Activated T-cell treated with anti-CD3 and anti-CD28 coated beads, Interleukin-2, amount 50 U/mL, for 48 hours (primary cell): ENCODE measurements at regions not wholly inside any gene's neighbourhood (a gene's known extent, or its start where the extent isn't known, plus 50 kb on each side); places are given as distances from the start of the nearest gene placed in this dataset.
A peak's percentile ranks its signal among the peaks of the same experiment; 100 is the strongest.

ENCODE experiments used
- DNase-seq, 2 experiments: peaks; one replicate each; pipeline ENCODE4 v3.0.0-alpha.2; 2020

DNA sequence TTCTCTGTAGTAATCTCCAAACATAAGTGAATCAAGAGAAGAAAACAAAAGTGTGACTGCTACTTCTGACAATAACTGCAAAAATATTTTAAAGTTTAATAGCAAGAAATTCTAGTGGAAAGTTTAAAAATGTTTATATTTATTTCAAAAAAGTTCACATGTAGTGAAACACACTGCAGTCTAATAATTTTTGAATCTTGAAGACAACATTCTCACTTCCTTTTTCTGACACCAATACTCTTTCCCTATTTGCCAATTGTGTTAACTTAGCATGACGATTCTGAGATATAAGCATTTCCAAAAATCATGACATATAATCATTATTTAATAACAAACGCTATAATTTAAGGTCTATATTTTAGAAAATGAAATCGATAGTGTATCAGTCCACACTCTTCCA lies 429.1 kb upstream of the PKDCC start:
- no peak for DNase-seq

DNA sequence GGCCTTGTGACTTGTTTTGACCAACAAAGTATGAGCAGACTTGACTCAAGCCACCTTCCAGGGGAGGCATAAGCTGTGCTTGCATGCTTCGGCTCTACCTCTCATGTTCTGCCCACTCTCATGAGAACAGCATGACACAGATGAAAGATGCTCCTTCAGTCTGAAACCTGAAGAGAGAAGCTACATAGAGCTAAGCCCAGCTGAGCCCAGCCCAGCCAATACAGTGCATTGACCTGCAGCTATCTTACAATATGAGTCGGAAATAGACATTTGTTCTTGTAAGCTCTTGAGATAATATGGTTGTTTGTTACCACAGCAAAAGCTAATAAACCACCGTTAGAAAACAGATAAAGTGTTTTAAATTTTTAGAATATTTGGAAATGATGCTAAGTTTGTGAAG lies 426.7 kb upstream of the PKDCC start:
- no peak for DNase-seq

DNA sequence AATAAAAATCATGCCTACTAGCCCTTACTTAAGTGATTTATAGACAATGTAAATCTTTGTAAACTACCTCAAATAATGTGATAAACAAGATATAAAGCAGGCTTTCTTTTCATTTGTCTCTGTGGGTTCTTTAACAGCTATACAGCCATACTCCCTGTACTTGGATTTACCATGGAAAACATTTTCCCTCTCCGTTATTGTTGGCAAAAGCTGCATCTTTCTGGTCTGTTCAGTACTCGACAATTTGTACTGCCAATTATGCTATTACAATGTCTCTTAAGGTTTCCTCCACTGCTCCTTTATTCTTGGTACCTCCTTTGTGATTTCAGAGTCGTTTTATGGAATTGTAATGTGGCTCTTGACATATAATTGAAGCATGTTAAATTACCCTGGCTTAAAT lies 426.3 kb upstream of the PKDCC start:
- no peak for DNase-seq

DNA sequence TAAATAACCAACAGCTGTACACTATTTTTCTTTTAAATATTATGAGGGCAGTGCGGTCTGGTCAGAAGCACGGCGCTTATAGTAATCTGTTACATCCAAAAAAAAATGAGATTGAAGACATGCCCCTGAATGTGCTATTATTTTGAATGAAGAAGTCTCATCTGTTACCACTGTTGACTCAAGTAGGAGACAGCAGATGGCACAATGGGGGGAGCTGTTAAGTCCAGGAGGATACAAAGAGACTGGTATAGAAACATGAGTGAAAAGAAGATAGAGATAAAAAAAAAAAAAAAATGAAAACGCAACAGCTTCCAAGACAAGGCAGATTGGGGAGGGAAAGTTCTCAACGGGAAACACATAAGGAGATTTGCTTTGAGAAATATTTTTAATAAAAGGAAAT lies 425.5 kb upstream of the PKDCC start:
- DNase-seq: no peak

DNA sequence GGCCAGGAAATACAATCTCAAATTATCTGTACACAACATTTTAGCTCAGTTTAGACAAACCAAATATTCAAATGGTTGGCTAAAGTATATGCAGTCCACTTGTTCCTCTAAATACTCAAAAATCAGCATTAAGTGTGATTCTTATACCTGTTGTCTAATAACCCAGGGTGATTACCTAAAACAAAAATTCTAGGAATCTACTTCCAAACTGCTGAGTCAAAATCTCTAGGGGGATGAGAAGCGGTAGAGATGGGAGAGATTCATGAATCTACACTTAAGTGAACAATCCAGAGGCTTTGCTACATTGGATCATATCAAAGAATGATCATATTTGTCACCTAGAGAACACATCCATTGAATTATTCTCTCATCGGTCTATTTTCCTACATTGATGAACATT lies 420.9 kb upstream of the PKDCC start:
- no peak for DNase-seq

DNA sequence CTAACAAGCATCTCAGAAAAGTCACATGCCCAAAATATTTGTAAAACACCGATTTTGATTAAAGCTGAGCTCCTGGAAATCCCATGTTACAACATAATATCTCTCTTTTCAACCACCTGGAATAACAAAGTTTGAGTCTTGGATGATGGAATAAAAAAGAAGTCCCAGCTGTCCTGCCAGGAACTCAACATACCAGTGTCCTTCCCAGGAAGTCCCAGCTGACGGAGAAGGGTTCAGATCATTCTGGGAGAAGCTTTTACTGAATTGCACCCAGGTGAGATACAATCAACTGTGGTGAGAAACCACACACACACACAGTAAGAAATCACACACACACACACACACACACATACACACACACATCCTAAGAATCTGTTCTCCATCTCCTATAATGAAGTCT lies 413.1 kb upstream of the PKDCC start:
- no peak for DNase-seq

DNA sequence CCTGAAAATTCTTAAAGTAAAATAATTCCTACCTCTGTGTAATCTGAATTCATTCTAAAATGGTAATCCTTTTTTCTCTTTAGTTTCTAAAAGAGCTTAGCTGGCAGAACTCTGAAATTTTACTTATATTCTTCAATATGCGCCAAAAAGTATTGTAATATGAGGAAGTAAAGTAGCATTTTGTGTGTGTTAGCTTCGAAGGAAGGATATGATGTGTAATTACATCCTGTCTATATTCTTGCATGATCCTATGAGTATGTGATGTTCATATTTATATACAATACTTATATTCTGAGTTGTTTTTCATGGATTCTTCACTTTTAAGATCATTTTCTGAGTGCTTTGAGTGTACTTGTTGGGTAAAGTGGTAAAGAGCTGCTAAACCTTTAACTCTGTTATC lies 402.9 kb upstream of the PKDCC start:
- no peak for DNase-seq

DNA sequence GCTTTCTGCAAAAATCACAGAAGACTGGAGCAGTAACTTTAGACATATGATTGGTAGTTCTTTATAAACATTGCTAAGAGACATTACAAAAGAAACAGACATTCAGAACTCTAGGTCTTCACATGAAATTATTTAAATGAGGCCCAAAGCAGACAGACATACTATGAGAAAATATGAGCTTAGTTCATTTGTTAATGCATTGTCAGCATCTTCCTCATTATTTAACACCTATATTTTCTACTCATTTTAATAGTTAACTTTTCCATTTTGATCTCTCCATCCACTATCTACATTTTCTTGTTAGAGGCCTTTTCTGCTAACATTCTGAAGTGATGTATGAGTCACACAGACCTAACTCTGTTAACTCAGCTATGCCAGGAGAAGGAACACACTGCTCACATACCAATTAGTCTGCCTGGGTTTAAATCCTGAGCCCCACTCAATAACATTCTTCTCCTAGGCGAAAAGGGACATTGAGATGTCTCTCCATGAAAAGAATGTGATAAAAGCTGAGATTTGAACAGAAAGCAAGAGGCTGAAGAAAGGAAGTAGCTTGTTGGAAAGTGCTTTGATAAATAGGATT lies 400.3 kb upstream of the PKDCC start:
- no peak for DNase-seq

DNA sequence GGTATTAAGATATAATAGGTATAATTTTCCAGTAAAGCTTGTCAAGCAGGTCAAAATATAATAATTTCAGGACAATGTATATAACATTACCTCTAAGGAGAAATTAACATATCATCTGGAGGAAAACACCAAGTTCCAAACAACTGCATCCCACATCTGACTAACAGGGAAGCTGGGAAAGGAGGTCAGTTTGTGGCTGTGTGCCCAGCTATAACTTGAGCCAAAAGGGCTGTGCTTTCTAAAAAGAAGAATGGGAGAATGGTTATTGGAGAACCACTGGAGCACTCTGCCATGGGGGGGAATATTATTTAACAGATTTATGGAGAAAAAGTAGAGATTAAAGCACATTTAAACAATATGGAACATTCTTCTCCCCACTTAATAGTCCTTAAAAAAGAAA lies 390.6 kb upstream of the PKDCC start:
- no peak for DNase-seq

DNA sequence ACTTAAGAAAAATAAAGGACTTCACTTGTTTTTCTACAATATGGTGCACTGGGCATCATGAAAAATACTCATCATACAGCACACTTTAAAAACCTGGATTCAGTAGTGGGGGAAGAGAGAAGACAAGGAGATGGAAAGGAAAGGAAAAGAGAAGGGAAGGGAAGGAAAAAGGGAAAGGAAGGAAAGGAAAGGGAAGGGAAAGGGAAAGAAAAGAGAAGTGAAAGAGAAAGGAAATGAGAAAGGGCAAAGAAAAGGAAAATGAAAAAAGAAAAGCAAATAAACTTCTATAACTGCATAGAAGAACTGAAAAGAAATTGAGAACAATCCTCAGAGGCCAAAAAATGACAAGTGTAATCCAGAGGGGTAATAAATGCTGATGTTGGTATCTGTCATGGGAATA lies 388.1 kb upstream of the PKDCC start:
- no peak for DNase-seq

DNA sequence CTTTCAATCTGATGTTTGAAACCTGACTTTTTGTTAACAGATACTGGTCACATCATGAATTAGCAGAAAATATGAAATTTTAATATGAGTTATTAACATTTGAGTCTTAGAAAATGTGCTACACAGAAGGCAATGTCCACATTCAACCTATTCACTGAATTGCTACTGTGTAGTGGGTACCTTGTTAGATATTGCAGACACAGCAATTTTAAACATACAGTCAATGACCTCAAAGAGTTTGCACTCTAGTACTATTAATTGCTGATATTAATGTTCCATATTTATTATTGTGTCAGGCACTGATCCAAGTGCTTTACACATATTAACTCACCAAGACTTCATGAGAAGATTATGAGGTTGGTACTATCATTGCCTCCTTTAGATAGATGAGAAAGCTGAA lies 385.4 kb upstream of the PKDCC start:
- DNase-seq: no peak

DNA sequence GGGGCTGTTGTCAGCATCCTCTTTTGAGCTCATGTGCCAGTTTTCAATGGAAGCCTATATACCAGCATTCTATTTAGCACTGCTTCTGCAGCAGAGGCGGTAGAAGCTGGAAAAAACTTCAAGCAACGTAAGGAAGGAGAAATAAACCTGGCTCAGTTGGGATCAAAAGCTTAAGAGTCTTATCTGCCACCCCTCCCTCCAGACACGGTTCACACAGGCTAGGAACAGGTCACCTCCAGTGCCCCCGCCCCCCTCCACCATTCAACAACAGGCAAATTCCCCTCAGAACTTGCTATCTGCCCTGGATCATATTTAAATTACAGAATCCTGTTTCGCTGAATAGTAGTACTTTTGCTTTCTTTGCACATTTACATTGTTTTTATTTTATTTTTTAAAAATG lies 384.8 kb upstream of the PKDCC start:
- DNase-seq: no peak

DNA sequence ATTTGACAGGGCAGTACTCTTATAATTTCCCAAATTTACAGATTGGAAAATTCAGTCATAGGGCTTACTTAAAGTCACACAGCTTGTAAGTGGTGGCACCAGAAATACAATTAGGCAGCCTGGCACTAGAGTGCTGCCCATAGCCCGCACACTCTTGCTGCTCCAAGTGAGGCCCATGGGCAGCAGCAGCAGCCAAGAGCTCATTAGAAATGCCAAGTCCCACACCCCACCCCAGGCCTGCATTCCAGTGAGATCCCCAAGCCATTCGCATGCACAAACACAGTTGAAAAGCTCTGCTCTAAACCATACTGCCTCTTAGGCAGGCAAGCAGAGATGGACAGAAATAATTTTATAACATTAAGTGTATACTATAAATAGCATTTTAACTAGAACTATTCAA lies 379.3 kb upstream of the PKDCC start:
- no peak for DNase-seq

DNA sequence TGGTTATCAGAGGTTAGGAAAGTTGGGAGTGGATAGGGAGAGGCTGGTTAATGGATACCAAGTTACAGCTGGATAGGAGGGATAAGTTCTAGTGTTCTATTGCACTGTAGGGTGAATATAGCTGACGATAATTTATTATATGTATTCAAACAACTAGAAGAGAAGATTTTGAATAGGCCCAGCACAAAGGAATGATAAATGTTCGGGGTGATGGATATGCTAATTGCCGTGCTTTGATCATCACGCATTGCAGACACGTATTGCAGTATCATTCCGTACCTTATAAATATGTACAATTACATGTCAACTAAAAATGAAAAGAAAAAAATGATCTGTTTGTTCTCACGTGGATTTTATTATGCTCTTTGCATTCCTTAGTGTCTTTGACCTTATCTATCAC lies 369.2 kb upstream of the PKDCC start:
- DNase-seq: no peak

DNA sequence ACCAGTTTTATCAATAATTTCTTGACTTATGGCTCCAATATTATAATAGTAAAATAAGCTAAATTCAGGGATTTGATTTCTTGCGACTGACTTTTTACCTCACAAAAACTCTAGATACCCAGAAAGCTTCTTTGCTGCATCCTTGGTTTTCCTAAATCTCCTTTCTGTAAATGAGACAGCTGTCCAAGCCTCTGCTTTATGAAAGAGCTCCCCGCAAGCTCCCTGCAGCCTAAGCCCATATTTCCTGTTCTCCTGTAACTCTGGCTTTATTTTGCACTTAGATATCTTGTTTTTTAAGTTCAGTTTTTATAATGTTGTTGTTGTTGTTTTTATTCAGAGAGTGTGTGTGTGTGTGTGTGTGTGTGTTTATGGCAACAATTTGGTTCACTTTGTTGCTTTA lies 361.7 kb upstream of the PKDCC start:
- no peak for DNase-seq

DNA sequence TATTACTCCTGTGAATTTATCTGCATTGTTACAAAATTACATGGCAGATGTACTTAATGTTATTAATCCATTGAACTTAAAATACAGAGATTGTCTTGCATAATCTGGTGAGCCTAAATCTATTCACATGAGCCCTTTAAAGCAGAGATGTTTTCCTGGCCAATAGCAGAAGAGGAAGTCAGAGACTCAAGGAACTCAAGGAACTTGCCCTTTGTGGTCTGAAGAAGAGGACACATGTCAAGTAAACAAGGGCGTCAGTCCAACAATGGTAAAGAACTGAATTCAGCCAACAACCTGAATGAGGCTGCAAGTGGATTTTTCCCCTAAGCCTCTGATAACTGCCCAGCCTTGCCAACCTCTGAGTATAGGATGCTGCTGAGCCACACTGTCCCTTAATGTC lies 356.3 kb upstream of the PKDCC start:
- DNase-seq: no peak

DNA sequence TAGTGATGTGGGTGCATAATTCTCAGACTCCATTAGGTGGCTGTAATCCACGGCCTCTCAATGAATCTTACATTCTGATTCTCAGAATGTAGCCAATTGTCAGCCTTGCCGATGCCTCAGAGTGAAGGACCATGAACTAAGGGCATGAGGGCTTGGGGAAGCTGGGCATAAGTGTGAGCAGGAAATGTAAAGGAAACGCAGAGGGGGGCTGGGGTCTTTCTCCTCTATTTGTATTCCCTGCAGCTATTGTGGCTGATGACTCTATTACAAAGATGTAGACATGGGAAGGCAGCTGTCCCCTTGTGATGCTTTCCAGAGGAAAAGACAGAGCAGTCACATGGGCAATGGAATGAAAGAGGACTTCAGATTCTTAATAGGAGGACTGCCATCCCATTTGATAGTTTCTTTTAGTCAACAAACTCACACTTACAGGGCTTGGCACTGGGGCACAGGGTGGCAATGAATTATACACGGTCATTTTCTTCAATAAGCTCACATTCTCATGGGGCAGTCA lies 353.2 kb upstream of the PKDCC start:
- no peak for DNase-seq

DNA sequence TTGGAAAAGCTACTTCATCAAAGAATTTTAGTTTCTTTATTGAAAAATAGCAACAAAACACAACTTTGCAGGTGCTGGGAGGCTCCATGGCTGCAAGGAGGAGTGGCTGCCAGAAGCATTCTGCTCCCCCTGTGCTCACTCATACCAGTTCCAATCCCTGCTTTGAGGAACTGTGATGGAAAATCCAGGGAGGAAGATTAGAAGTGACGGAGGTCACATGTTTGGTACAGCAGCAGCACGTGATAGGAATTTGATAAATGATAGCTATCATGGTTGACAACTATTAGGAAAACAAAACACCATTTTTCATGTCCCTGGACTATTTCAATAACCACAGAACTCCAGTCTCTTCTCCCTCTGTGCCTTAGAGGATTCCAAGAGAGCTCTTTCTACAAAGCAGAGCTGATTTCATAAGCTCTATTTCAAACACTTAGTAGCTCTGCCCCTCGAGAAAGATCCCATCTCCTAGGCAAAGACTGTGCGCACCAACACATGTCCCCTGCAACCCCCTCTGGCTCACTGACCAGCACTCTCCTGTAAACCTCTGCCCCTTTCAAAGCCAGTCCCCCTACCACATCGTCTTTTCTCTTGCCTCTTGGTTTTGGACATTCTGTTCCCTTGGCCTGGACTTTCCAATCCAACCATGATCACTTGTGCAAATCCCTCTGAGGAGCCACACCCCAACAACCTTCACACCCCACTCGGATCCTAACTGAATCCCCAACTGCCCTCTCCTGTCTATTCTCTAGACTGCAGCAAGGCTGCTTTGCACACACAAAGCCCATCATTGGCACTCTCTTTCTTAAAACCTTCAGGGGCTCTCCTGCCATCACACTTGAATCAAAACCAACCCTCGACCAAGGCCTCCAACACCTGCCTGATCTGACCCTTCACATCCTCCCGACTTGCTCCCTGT lies 352.4 kb upstream of the PKDCC start:
- DNase-seq: no peak

DNA sequence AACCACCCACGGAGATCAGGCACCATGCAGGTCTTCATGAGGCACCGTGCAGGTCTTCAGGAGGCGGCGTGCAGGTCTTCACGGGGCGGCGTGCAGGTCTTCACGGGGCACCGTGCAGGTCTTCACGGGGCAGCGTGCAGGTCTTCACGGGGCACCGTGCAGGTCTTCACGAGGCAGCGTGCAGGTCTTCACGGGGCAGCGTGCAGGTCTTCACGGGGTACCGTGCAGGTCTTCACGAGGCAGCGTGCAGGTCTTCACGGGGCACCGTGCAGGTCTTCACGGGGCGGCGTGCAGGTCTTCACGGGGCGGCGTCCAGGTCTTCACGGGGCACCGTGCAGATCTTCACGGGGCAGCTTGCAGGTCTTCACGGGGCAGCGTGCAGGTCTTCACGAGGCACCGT lies 350.4 kb upstream of the PKDCC start:
- no peak for DNase-seq

DNA sequence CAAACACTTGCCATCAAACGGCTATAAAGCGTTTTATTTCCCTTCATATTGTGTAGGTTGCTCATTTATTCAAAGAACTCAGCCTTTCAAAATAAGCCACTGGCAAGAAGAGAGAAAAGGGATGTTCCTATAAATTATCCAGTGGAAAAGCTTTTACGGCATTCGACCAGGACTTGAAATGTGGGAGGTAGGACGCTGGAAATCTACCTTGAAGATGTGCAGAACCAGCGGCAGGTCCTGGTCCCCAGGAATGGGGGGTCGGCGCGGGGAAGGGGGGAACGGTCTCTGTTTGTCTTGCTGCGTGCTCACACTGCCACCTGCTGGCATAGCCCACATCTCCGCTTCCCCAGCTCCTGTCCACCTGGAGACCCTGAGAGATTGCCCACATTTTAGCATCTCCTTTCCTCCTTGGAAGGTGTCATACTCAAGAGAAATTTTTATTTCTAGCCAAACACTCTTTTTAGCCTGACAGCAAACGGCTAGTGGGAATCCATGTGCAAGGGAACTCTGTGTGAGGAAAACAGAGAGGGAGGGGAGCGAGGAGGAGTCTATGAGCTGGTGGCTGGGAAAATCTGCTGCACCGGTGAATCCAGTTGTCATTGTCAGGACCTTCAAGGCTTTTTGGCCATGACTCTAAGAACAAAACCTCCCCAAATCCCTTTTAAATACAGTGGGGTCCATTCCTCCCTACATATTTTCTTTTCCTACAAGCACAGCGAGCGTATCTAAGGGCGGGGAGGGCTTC lies 349.0 kb upstream of the PKDCC start:
- DNase-seq: peak; percentile 32

DNA sequence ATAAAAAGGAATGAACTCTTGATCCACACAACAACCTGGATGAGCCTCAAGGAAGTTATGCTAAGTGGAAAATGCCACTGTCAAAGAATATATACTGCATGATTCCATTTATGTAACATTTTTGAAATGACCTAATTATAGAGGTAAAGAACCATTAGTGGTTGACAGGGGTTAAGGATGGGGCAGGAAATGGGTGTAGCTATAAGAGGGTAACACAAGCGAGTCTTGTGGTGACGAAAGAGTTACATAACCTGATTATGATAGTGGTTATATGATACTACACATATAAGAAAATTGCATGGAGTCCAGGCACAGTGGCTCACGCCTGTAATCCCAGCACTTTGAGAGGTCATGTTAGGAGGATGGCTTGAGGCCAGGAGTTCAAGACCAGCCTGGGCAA lies 346.6 kb upstream of the PKDCC start:
- no peak for DNase-seq

DNA sequence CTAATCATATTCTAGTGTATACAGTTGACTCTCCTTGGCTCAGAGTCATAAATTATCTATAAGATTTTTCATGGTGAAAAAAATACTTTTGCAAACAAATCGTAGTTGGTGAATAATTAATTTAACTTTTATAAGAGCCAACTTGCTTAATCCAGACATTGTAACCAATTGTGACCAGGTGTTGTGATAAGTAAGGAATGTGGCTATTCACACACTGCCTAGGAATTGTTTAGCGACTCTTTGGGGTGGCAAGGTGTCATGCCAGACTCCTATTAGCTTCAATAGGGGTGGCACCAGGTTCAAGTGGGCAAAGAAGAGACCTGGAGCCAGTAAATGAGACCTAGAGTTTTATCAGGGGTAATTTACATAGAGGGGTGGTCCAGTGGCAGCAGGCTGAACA lies 344.7 kb upstream of the PKDCC start:
- DNase-seq: no peak

DNA sequence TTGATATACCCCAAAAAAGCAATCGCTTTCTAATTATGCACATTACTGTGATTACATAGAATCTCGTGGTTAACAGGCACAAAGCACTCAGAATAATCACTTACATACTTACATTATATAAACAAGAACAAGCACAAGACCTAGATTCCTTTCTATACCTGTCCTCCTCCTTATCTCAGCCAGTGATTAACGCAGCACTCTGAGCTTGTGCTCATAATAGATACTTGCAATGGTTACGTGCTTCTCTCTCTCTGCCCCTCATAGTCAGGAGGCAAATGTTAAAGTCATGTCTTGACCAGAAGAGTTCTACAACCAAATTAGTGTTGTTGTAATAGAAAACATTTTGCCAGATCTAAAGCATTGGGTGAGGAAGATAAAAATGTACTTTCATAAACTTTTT lies 342.2 kb upstream of the PKDCC start:
- no peak for DNase-seq

DNA sequence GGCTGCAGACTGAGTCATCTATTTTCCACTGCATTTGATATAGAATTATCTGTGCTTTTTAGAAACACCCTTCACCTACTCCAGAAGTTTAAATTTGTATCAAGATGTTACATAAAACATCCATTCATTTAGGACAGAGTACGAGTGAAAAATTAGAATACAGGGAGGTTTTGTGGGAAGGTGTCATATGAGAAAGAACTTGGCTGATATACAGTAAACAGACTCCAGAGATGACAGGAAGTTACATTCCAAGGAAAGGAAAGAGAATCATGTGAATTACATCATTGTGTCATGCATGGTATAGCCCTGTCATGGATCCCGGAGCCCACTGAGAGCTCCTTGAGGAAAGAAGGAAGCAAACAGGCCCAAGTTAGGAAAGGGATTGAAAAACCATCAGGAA lies 341.5 kb upstream of the PKDCC start:
- DNase-seq: no peak
